ENCODE measurements at regions not wholly inside any gene's neighbourhood (a gene's known extent, or its start where the extent isn't known, plus 50 kb on each side); places are given as distances from the start of the nearest gene placed in this dataset.

GRCh38 chr12:22858849-22859570 is 234.0 kb downstream of the ETNK1 start:
- Histone ChIP-seq H3K27me3 (replicated peaks; ENCODE audit: control insufficient read depth, insufficient read depth, low read length) (no peaks in the 10 kb centered on the region; the same call in 1 of the 2 replicates), H3K4me3 (replicated peaks; ENCODE audit: low read depth, low read length) (no peak overlapping the region), H3K36me3 (ENCODE audit: control insufficient read depth, insufficient read depth, low read length) (no peaks in the 10 kb centered on the region)
- no peak for DNase-seq (ENCODE audit: extremely low read depth, insufficient read length)
- TF ChIP-seq, protein P1, sequence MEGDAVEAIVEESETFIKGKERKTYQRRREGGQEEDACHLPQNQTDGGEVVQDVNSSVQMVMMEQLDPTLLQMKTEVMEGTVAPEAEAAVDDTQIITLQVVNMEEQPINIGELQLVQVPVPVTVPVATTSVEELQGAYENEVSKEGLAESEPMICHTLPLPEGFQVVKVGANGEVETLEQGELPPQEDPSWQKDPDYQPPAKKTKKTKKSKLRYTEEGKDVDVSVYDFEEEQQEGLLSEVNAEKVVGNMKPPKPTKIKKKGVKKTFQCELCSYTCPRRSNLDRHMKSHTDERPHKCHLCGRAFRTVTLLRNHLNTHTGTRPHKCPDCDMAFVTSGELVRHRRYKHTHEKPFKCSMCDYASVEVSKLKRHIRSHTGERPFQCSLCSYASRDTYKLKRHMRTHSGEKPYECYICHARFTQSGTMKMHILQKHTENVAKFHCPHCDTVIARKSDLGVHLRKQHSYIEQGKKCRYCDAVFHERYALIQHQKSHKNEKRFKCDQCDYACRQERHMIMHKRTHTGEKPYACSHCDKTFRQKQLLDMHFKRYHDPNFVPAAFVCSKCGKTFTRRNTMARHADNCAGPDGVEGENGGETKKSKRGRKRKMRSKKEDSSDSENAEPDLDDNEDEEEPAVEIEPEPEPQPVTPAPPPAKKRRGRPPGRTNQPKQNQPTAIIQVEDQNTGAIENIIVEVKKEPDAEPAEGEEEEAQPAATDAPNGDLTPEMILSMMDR (IDR thresholded peaks at IDR 0.05; ENCODE audit: insufficient read depth, low read length, poor library complexity, severe bottlenecking) = no peak

DNA sequence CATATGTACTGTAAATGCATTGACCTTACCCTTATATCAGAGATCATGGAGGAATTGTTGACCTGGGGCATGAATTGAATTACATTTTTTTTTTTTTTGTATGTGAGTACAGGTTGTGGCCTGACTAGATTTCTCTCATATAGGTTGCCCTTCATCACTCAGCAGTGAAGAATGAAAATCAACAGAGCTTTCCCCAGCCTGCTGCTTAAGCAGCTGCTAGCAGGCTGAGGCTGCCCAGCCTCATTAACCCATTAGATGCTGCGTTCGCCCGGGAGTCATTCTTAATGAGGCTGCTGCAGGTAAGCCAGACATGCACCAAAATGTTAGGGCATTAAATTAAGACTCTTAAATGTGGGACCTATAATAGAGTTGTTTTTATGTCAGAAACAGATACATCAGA is 236.0 kb downstream of the ETNK1 start:
- no peak for DNase-seq (ENCODE audit: extremely low read depth, insufficient read length)
- Histone ChIP-seq H3K27me3 (replicated peaks; ENCODE audit: control insufficient read depth, insufficient read depth, low read length) (no peaks in the 10 kb centered on the region; the same call in 1 of the 2 replicates), H3K36me3 (ENCODE audit: control insufficient read depth, insufficient read depth, low read length) (no peaks in the 10 kb centered on the region), H3K4me3 (replicated peaks; ENCODE audit: low read depth, low read length) (no peak overlapping the region)
- TF ChIP-seq, protein P1 (IDR thresholded peaks at IDR 0.05; ENCODE audit: insufficient read depth, low read length, poor library complexity, severe bottlenecking) = no peak

GRCh38 chr12:22865822-22866221 is 240.9 kb downstream of the ETNK1 start:
- DNase-seq (ENCODE audit: extremely low read depth, insufficient read length) = no peak
- TF ChIP-seq, protein P1 (IDR thresholded peaks at IDR 0.05; ENCODE audit: insufficient read depth, low read length, poor library complexity, severe bottlenecking) = no peak
- no peaks in the 10 kb centered on the region for H3K27me3 ChIP-seq (replicated peaks; ENCODE audit: control insufficient read depth, insufficient read depth, low read length)
- H3K36me3 ChIP-seq (ENCODE audit: control insufficient read depth, insufficient read depth, low read length) = no peaks in the 10 kb centered on the region
- no peak overlapping the region for H3K4me3 ChIP-seq (replicated peaks; ENCODE audit: low read depth, low read length)

DNA sequence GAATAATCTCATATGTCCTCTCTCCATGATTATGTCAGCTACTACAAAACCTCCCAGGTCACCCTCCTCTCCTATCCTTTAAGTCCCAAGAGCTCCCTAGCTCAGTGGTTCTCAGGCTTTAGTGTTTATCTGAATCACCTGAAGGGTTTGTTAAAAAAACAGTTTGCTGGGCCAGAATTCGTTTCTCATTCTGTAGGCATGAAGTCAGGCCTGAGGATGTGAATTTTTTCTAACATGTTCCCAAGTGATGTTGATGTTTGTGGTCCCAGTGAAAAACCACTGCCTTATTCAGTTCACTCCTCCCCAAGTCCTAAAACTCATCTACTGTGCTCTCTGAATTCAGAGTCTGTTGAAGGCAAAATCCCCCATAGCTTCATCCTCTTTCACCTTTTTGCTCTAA is 241.4 kb downstream of the ETNK1 start:
- no peak overlapping the region for H3K4me3 ChIP-seq (replicated peaks; ENCODE audit: low read depth, low read length)
- H3K36me3 ChIP-seq (ENCODE audit: control insufficient read depth, insufficient read depth, low read length) = no peaks in the 10 kb centered on the region
- no peaks in the 10 kb centered on the region for H3K27me3 ChIP-seq (replicated peaks; ENCODE audit: control insufficient read depth, insufficient read depth, low read length)
- TF ChIP-seq, protein P1 (IDR thresholded peaks at IDR 0.05; ENCODE audit: insufficient read depth, low read length, poor library complexity, severe bottlenecking) = no peak
- no peak for DNase-seq (ENCODE audit: extremely low read depth, insufficient read length)

GRCh38 chr12:22874151-22874550 is 249.2 kb downstream of the ETNK1 start:
- TF ChIP-seq, protein P1 (IDR thresholded peaks at IDR 0.05; ENCODE audit: insufficient read depth, low read length, poor library complexity, severe bottlenecking) = no peak
- Histone ChIP-seq H3K4me3 (replicated peaks; ENCODE audit: low read depth, low read length) (no peak overlapping the region), H3K27me3 (replicated peaks; ENCODE audit: control insufficient read depth, insufficient read depth, low read length) (no peaks in the 10 kb centered on the region), H3K36me3 (ENCODE audit: control insufficient read depth, insufficient read depth, low read length) (no peaks in the 10 kb centered on the region)
- DNase-seq (ENCODE audit: extremely low read depth, insufficient read length) = no peak
